C4-2B (cell line): ENCODE measurements at regions not wholly inside any gene's neighbourhood (a gene's known extent, or its start where the extent isn't known, plus 50 kb on each side); places are given as distances from the start of the nearest gene placed in this dataset.

Experiments
- CTCF ChIP-seq: fragments of 450-650 bp; conservative IDR thresholded peaks from 2 replicates; pipeline ENCODE4 v1.5.1; 2017; ENCODE audit warnings: mild to moderate bottlenecking
- ZFX ChIP-seq: fragments of 450-650 bp; IDR thresholded peaks from 2 replicates; pipeline ENCODE4 v1.6.1; 2017

- TF ChIP-seq CTCF (no peak), ZFX (no peak)
These were observed 75.6 kb downstream of the DMRTA1 start for GRCh38 chr9:22522206-22522740.
